ENCODE measurements at regions not wholly inside any gene's neighbourhood (a gene's known extent, or its start where the extent isn't known, plus 50 kb on each side); places are given as distances from the start of the nearest gene placed in this dataset.
A peak's percentile ranks its signal among the peaks of the same experiment; 100 is the strongest.

- no peak for DNase-seq (ENCODE audit: low spot score)
These were observed 426.2 kb upstream of the ADAMTS9 start for GRCh38 chr3:65114041-65114440.

- DNase-seq (ENCODE audit: low spot score) = no peak
These were observed 425.0 kb upstream of the ADAMTS9 start for GRCh38 chr3:65112751-65113300.

DNA sequence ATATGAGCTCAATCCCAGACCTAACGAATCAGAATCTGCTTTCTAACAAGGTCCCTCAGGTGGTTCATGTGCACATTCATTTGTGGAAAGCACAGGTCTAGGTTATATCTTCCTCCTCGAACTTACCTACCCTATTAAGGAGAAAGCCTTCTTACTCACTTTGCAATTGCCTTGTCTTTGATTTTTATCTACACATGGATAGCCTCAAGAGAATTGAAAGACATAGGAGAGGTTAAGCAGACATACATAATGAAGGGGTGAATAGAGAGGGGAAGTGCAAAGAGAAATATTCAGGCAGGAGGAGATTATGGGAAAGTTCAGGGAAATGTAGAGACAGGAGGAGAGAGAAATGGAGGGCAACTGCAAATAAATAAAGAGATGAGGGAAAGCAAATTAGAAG, 422.9 kb upstream of the ADAMTS9 start:
- DNase-seq (ENCODE audit: low spot score) = no peak

- DNase-seq (ENCODE audit: low spot score) = peak; percentile 69
These were observed 422.2 kb upstream of the ADAMTS9 start for GRCh38 chr3:65109966-65110500.

DNA sequence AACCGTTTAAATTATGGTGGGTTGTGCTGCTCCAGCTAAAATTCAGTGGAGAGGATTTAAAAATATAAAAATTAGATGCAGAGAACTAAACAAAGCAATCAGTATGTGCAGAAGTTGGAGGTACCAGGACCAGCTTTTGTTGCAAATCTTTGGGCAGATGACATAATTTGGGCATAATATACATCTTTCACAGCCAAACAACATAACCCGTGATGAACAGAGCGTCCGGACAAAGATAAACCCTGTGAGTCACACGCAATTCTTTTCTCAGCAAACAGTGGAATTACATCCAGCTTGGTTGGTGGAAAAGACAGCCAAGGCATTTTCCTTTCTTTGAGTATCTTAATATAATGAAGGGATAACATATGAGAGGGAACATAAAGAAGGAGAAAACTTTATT, 419.4 kb upstream of the ADAMTS9 start:
- peak; percentile 66 for DNase-seq (ENCODE audit: low spot score)

- peak; percentile 85 for DNase-seq (ENCODE audit: low spot score)
These were observed 413.6 kb upstream of the ADAMTS9 start for GRCh38 chr3:65101450-65101849.

DNA sequence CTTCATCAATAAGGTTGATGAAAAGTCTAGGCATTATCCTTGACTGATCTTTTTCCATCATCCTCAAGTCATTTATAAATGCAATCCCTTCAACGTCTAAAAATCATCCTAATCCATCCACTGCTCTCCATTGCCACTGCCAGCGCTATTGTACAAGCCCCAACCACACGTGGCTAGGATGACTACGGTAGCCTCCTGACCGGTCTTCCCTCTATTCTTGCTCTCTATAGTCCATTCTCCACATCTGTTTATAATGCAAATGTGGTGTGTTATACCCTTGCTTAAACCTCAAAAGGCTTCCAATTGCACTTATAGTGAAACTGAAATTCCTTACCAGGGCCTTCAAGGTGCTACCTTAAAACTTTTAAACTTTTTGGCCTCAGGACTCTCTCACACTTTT, 410.6 kb upstream of the ADAMTS9 start:
- DNase-seq (ENCODE audit: low spot score) = no peak

DNA sequence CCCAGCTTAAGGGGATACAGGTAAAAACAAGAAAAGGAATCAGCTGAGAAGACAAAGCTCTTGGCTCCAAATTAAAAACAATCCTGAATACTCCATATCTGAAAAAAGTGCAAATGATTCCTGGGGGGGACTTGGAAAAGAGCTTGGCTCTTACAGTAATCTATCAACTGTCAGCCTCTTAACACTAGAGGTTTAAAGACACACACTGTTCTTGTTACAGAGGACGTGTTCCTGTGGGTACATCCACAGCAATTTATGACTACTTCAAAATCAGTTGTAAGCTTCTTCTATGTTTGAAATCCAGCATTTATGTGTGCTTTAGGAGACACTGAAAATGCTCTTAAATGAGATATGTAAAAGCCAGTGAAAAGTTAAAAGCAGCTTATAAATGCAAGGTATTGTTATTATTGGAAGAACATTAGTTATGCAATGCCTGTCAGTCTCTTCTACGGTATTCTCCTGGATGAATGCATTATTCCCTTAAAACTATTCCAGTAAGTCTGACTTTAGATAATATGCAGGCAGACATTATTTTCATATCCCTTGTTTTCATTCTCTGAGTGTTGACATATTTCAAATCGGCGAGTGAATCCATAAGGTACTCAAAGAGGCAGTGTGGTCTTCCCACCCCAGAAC, 408.4 kb upstream of the ADAMTS9 start:
- DNase-seq (ENCODE audit: low spot score) = peak; percentile 73

DNA sequence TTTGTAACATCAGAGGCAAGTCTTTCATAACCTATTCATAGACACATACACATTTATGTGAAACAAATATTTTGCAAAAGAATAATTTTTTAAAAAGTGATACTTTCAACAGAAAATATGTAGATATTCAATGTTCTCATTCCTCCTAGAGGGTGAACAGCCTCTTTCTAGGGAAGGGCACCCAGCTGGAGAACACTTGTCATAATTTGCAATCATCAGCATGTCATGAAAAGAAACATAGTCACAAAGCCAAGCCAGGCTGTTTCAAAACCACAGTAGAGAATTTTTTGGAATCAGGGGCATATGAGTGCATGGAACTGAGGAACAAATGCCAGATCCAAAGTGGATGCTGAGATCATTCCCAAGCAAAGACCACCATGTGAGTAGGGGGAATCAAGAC, 406.9 kb upstream of the ADAMTS9 start:
- DNase-seq (ENCODE audit: low spot score) = no peak

DNA sequence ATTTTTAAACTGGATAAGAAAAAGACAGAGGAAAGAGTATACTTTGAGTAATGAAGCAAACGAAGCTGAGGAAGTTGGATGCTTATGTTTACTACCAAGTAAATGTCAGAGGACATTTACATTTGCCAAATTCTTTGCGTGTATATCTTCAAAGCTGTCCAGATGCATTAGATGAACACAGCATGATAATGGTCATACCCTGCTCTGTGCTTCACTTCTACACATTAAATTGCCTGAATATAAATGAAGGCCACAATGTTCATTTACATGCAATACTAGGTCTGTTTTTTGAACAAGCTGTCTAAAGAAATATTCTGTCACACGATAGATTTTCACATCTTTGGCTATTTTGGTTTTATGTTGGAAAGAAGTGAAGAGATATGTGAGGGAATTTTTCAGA, 405.8 kb upstream of the ADAMTS9 start:
- DNase-seq (ENCODE audit: low spot score) = peak; percentile 80

GRCh38 chr3:65091565-65091964, 403.8 kb upstream of the ADAMTS9 start:
- peak; percentile 78 for DNase-seq (ENCODE audit: low spot score)

GRCh38 chr3:65083240-65083639, 395.4 kb upstream of the ADAMTS9 start:
- peak; percentile 32 for DNase-seq (ENCODE audit: low spot score)

DNA sequence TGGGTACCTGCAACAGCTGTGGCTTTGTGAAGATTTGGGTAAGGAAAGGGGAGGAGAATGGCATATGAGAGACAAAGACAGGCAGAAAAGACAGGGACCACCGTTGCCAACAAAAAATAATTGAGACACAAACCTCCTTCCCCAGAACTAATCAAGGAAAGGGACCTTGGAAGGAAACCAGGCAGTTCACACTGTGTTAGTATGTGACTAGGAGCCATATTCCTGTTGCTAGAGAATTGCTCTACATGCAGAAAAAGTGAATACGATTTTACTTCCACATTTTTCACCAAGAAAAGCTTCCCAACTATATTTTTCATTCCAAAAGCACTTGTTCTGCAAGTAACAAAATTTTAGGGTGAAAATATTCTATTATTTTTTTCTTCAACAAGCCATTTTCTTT, 393.7 kb upstream of the ADAMTS9 start:
- DNase-seq (ENCODE audit: low spot score) = no peak

DNA sequence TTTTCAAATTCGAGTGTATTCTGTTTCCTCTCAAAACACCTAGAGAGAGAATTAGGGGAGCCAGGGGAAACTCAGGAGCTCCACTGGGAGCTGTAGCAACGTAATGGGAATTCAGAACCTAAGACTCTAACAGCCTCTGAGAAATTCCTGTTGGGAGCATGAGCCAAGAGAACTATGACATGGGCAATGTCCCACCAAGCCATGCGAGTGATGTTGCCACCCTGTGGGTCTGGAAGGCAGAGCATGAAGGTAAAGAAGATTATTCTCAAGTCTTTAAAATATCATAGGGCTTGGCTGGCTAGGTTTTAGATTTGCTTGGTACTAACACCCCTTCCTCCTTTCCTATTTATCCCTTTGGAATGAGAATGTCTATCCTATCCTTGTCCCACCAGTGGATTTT, 392.6 kb upstream of the ADAMTS9 start:
- no peak for DNase-seq (ENCODE audit: low spot score)

DNA sequence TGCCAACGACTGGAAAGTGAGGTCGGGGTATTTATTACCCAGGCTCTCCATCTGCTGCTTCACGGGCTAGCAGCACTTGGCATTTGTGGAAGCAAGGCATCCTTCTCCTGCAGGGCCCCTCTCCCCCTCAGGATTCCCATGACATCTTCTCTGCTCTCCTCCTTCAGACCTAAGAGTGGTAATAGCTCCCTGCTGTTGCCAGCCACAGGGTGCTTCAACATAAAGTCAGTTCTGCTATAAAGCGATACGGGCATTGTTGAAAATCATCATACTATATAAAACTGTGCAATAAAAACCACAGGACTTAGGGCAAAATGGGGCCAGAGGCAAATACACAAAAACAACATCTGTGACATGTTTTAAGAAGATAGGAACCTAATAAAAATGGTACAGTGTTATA, 391.8 kb upstream of the ADAMTS9 start:
- no peak for DNase-seq (ENCODE audit: low spot score)

GRCh38 chr3:65078748-65079147, 390.9 kb upstream of the ADAMTS9 start:
- no peak for DNase-seq (ENCODE audit: low spot score)

GRCh38 chr3:65077124-65077523, 389.3 kb upstream of the ADAMTS9 start:
- DNase-seq (ENCODE audit: low spot score) = no peak

DNA sequence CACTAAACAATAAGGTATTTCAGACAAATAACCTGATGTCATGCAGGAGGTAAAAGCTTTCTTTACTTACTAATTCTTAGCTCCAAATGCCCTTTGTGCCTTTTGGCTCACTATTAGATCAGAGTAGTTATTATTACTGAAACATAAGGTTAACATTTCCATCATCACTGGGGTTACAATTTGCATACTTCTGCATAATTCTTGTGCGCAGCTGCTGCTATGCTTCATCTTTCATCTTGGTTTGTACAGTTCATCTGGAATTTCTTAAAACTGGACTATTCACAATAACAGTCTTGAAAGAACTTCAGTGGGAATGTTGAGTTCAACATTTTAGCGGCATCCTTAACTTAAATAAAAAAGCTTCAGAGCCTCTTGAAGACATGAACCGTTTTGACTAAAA, 383.2 kb upstream of the ADAMTS9 start:
- DNase-seq (ENCODE audit: low spot score) = peak; percentile 32

DNA sequence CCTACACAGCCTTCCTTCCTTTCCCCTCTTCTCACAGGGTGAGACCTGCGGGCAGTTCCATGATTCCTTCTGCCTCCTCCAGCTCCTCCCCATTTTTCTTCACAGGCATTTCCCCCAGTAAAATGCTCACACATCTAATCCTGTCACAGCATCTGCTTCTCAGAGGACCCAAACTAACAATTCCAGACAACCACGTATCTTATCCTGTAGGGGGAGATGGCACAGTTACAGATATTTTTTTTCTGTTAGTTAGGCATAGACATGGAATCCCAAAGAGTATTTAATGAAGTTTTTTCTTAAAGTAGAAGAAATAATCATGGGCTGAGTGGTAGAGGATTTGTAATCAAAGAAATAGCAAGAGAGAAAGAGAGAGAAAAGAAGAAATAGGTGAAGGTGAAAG, 373.1 kb upstream of the ADAMTS9 start:
- DNase-seq (ENCODE audit: low spot score) = no peak

DNA sequence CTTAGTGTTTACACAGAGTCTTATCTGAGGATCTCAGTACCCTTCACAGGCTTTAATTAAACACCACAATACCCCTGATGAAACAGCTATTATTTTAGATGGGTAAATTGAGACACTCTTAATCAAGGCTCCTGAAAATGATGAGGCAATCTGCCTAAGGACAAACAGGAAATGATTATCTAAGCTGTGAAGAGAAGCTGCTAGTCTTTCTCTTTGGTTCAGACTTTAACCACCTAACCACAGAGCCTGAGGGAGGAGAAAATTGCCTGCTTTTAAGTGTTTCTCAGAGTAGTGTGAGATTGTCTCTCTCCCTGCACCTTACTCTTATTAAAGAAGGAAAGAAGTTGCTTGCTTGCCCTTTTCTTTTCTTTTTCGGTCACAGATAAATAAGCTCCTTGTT, 364.3 kb upstream of the ADAMTS9 start:
- no peak for DNase-seq (ENCODE audit: low spot score)

- DNase-seq (ENCODE audit: low spot score) = no peak
These were observed 360.4 kb upstream of the ADAMTS9 start for GRCh38 chr3:65048151-65048550.

GRCh38 chr3:65045138-65045537, 357.3 kb upstream of the ADAMTS9 start:
- DNase-seq (ENCODE audit: low spot score) = no peak

GRCh38 chr3:65044401-65044800, 356.6 kb upstream of the ADAMTS9 start:
- no peak for DNase-seq (ENCODE audit: low spot score)

DNA sequence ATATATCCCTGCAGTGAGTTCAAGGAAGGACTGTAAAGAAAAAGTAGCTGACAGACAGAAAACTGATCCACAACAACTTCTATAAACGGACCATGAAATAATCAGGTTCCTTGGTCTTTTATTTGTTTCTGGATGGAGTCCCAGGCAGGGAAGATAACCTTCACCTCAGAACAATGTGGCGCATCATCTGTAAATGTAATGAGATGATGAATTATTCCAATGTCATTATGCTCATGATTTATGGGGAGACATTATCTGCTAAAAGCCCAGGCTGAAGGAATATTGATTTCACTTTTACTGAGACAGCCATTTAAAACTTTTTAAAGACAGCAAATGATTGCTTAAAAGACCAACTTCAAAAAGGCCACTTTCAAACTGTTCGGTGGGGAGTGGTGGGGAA, 354.9 kb upstream of the ADAMTS9 start:
- no peak for DNase-seq (ENCODE audit: low spot score)

Data from umbilical cord (tissue), 1 donor.